Right lobe of liver (tissue), 4 donors: ENCODE measurements at regions not wholly inside any gene's neighbourhood (a gene's known extent, or its start where the extent isn't known, plus 50 kb on each side); places are given as distances from the start of the nearest gene placed in this dataset.

Experiments
- POLR2A ChIP-seq: fragments of 450-650 bp; IDR thresholded peaks from one replicate; pipeline ENCODE4 v1.6.1; 2017; ENCODE audit warnings: antibody characterized with exemption, mild to moderate bottlenecking
- TF ChIP-seq, protein P1 (sequence below), 4 donors: fragments of 200-600 bp in 3 of 4; fragments of 450-650 bp in 1 of 4; IDR thresholded peaks; one replicate each; pipeline versions ENCODE4 v1.5.1 to v1.8.0; 2016 to 2022; ENCODE audit warnings: antibody characterized with exemption in 4 of 4, mild to moderate bottlenecking in 2 of 4
- donor health status: DM: no; HTN: no; CAD: no.
- donor health status: DM: no; HTN: no; CAD: no.
- donor health status: DM: no; HTN: yes; CAD: no.

DNA sequence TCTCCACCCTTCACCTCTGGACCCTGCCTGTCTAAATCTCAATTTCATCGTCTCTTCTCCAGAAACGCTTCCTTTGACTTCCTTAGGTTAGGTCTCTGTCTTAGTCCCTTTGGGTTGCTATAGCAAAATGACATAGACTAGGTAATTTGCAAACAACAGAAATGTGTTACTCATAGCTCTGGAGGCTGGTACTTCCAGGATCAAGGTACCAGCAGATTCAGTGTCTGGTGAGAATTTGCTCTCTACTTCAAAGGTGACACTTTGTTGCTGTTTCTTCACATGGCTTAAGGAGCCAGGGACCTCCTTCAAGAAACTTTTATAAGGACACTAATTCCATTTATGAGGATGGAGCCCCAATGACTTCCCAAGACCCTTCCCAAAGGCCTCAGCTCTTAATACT is 145.1 kb upstream of the IMPG1 start:
- TF ChIP-seq, protein P1, sequence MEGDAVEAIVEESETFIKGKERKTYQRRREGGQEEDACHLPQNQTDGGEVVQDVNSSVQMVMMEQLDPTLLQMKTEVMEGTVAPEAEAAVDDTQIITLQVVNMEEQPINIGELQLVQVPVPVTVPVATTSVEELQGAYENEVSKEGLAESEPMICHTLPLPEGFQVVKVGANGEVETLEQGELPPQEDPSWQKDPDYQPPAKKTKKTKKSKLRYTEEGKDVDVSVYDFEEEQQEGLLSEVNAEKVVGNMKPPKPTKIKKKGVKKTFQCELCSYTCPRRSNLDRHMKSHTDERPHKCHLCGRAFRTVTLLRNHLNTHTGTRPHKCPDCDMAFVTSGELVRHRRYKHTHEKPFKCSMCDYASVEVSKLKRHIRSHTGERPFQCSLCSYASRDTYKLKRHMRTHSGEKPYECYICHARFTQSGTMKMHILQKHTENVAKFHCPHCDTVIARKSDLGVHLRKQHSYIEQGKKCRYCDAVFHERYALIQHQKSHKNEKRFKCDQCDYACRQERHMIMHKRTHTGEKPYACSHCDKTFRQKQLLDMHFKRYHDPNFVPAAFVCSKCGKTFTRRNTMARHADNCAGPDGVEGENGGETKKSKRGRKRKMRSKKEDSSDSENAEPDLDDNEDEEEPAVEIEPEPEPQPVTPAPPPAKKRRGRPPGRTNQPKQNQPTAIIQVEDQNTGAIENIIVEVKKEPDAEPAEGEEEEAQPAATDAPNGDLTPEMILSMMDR (IDR thresholded peaks at IDR 0.05) = no peak
- no peak for TF ChIP-seq POLR2A
